DND-41 (cell line): ENCODE measurements at regions not wholly inside any gene's neighbourhood (a gene's known extent, or its start where the extent isn't known, plus 50 kb on each side); places are given as distances from the start of the nearest gene placed in this dataset.

Source experiments
- ATAC-seq: fragments of 200-7000 bp; cut with Tn5 transposase; 3 replicates; pipeline ENCODE4 v1.9.1; 2021; ENCODE audit warnings: low read depth; ENCODE audit not compliant: insufficient read depth
- DNase-seq: peaks from one replicate; pipeline ENCODE4 v3.0.0-alpha.2; 2020
- H2AFZ ChIP-seq: 2 replicates; pipeline ENCODE4 v1.6.0; 2012; ENCODE audit warnings: low read depth, low read length
- H3K27ac ChIP-seq: 2 replicates; pipeline ENCODE4 v1.5.1; 2012; ENCODE audit warnings: low read length, inconsistent platforms
- H3K27me3 ChIP-seq: fragments of 200-600 bp; sonication (generic); 2 replicates; pipeline ENCODE4 v1.6.0; 2012; ENCODE audit warnings: low read length, mild to moderate bottlenecking, inconsistent platforms; ENCODE audit not compliant: insufficient read depth, poor library complexity
- H3K36me3 ChIP-seq: 2 replicates; pipeline ENCODE4 v1.5.1; 2012; ENCODE audit warnings: low read length, inconsistent platforms; ENCODE audit not compliant: insufficient read depth
- H3K4me1 ChIP-seq: 2 replicates; pipeline ENCODE4 v1.5.1; 2012; ENCODE audit warnings: mild to moderate bottlenecking, low read length; ENCODE audit not compliant: insufficient read depth
- H3K4me2 ChIP-seq: 2 replicates; pipeline ENCODE4 v1.6.0; 2012; ENCODE audit warnings: mild to moderate bottlenecking, moderate library complexity, low read length, inconsistent platforms; ENCODE audit not compliant: insufficient read depth
- H3K4me3 ChIP-seq, 2 experiments: fragments of 200-600 bp in 1 of 2; shearing (Covaris generic) in 1 of 2; 2 replicates each; pipeline ENCODE4 v1.5.1; 2012 to 2016; ENCODE audit warnings: inconsistent platforms in 2 of 2, low read length in 2 of 2, mild to moderate bottlenecking in 2 of 2, low read depth in 1 of 2, moderate library complexity in 1 of 2
- H3K79me2 ChIP-seq: 2 replicates; pipeline ENCODE4 v1.6.0; 2012; ENCODE audit warnings: low read length, inconsistent platforms; ENCODE audit not compliant: insufficient read depth
- H3K9ac ChIP-seq: 2 replicates; pipeline ENCODE4 v1.6.0; 2012; ENCODE audit warnings: low read depth, mild to moderate bottlenecking, inconsistent platforms, low read length, moderate library complexity
- H3K9me3 ChIP-seq: 2 replicates; pipeline ENCODE4 v1.5.1; 2012; ENCODE audit warnings: low read length, moderate library complexity, mild to moderate bottlenecking, inconsistent platforms; ENCODE audit not compliant: insufficient read depth, severe bottlenecking
- H4K20me1 ChIP-seq: 2 replicates; pipeline ENCODE4 v1.6.0; 2012; ENCODE audit warnings: low read length; ENCODE audit not compliant: insufficient read depth
- EZH2 ChIP-seq: IDR thresholded peaks from 3 replicates; pipeline ENCODE4 v1.6.1; 2012; ENCODE audit warnings: borderline replicate concordance, low read depth, mild to moderate bottlenecking, moderate library complexity, low read length, inconsistent platforms; ENCODE audit not compliant: severe bottlenecking
- TF ChIP-seq, protein P1 (sequence below): IDR thresholded peaks from 2 replicates; pipeline ENCODE4 v1.5.1; 2012; ENCODE audit warnings: borderline replicate concordance, low read length, moderate library complexity, mild to moderate bottlenecking; ENCODE audit not compliant: poor library complexity, severe bottlenecking; ENCODE audit errors: extremely low read depth

DNA sequence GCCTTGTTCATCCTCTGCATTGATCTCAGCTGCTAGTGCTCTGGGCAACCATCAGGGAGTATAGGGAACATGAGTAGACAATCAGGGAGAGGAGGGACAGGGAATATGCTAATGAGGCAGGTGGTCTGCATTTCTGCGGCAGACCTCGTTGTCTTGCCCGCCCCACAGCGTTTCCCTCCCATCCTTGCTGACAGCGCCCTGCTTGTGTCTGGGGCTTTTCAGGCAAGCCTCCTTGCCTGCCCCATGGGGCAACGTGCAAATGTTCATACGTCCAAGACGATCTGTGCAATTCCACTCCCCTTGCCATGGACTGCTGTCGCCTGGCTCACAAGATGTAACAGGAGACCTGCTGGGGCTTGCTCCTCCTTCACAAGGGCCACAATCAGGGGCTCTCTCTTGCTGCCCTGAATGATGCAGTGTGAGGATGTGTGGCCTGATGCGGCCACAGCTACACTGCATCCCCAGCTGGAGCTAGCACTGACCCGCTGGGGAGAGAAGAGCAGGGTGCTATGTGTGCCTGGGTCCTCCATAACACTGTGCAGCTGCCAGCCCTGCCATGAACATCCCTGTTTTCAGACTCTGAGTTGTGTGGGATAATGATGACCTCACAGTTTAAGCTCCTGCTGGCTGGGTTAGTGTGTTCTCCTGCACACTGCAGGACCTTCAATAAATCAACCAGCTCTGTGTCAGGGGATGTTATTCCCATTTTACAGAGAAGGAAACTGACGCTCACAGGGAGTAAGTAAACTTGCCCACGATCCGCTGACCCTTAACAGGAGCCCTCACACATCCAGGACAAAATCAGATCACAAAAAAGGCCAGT is 211.3 kb downstream of the KLF13 start:
- Histone ChIP-seq H3K9ac (no peak overlapping the region), H3K4me1 (no peaks in the 10 kb centered on the region), H3K36me3 (no peaks in the 10 kb centered on the region), H2AFZ (no peak overlapping the region), H3K4me3 (no peak overlapping the region), H3K27me3 (peaks cover 35% of the 10 kb centered on the region), H3K4me2 (no peak overlapping the region), H4K20me1 (no peaks in the 10 kb centered on the region), H3K79me2 (no peaks in the 10 kb centered on the region), H3K27ac (no peak overlapping the region), H3K9me3 (no peaks in the 10 kb centered on the region)
- no peak for TF ChIP-seq EZH2
- TF ChIP-seq, protein P1, sequence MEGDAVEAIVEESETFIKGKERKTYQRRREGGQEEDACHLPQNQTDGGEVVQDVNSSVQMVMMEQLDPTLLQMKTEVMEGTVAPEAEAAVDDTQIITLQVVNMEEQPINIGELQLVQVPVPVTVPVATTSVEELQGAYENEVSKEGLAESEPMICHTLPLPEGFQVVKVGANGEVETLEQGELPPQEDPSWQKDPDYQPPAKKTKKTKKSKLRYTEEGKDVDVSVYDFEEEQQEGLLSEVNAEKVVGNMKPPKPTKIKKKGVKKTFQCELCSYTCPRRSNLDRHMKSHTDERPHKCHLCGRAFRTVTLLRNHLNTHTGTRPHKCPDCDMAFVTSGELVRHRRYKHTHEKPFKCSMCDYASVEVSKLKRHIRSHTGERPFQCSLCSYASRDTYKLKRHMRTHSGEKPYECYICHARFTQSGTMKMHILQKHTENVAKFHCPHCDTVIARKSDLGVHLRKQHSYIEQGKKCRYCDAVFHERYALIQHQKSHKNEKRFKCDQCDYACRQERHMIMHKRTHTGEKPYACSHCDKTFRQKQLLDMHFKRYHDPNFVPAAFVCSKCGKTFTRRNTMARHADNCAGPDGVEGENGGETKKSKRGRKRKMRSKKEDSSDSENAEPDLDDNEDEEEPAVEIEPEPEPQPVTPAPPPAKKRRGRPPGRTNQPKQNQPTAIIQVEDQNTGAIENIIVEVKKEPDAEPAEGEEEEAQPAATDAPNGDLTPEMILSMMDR, result no peak
- ATAC-seq, result no peak
- DNase-seq, result no peak

DNA sequence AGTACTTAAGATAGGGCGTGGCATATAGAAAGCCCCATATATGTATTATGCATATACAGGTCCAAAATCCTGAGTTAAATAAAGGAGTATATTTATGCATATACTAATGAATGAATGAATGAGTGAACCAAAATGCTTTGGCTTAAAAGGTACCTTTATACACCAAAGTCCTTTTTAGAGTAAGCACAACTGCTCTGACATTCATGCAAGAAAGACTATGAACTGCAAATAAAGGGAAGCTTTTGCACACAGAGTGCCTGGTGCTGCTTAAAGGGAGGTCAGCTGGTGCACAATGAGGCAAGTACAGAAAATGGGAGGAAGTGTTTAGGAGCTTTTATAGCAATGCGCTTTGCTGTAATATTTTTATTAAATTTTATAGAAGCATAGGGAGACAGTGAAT is 214.0 kb downstream of the KLF13 start:
- H2AFZ ChIP-seq, result no peak overlapping the region
- H3K79me2 ChIP-seq, result no peaks in the 10 kb centered on the region
- DNase-seq (no peak), ATAC-seq (no peak)
- no peak for TF ChIP-seq EZH2
- H3K27me3 ChIP-seq, result peaks cover 32% of the 10 kb centered on the region
- no peaks in the 10 kb centered on the region for H3K4me1 ChIP-seq
- no peak overlapping the region for H3K4me3 ChIP-seq
- no peaks in the 10 kb centered on the region for H3K9me3 ChIP-seq
- H3K9ac ChIP-seq, result no peak overlapping the region
- no peak overlapping the region for H3K4me2 ChIP-seq
- no peaks in the 10 kb centered on the region for H3K36me3 ChIP-seq
- H4K20me1 ChIP-seq, result no peaks in the 10 kb centered on the region
- no peak overlapping the region for H3K27ac ChIP-seq

DNA sequence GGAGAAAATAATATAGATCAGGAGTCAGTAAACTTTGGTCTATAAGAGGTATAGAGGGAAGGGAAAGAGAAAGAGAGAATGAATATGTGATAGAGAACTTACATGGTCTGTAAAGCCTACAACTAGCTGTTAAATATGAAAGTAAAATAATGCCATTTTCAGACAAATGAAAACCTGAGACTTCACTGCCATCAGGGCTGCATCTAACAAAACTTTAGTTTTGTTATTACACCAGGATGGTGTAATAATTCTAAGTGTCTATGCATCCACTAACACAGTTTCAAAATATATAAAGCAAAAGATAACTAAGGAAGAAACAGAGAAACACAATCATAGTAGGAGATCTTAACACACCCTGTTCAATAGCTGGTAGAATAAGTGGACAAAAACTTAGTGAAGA is 217.7 kb downstream of the KLF13 start:
- Histone ChIP-seq H3K4me3 (no peak overlapping the region), H3K27me3 (peaks cover 21% of the 10 kb centered on the region)
- TF ChIP-seq EZH2, result no peak
- TF ChIP-seq, protein P1, result no peak

GRCh38 chr15:31545257-31545656 is 218.6 kb downstream of the KLF13 start:
- Histone ChIP-seq H3K27me3 (peaks cover 13% of the 10 kb centered on the region), H3K9ac (no peak overlapping the region), H3K4me3 (no peak overlapping the region), H4K20me1 (no peaks in the 10 kb centered on the region), H3K4me2 (no peak overlapping the region), H3K79me2 (no peaks in the 10 kb centered on the region), H3K4me1 (no peaks in the 10 kb centered on the region), H2AFZ (no peak overlapping the region), H3K36me3 (no peaks in the 10 kb centered on the region), H3K9me3 (no peaks in the 10 kb centered on the region), H3K27ac (no peak overlapping the region)
- DNase-seq, result no peak
- TF ChIP-seq, protein P1, result no peak
- TF ChIP-seq EZH2, result no peak
- ATAC-seq, result no peak

More for the DNA sequence above, 217.7 kb downstream of the KLF13 start:
- ATAC-seq (no peak), DNase-seq (no peak)
- H3K4me2 ChIP-seq, result no peak overlapping the region
- no peaks in the 10 kb centered on the region for H3K36me3 ChIP-seq
- no peak overlapping the region for H3K9ac ChIP-seq
- no peaks in the 10 kb centered on the region for H3K79me2 ChIP-seq
- H4K20me1 ChIP-seq, result no peaks in the 10 kb centered on the region
- H3K4me1 ChIP-seq, result no peaks in the 10 kb centered on the region
- H2AFZ ChIP-seq, result no peak overlapping the region
- no peaks in the 10 kb centered on the region for H3K9me3 ChIP-seq
- H3K27ac ChIP-seq, result no peak overlapping the region
